ENCODE measurements at regions not wholly inside any gene's neighbourhood (a gene's known extent, or its start where the extent isn't known, plus 50 kb on each side); places are given as distances from the start of the nearest gene placed in this dataset.
"Not testable (repeated sequence)": the region's sequence is repeated elsewhere in the genome, so short reads cannot be mapped to it uniquely, and the experiment has no call there.

GRCh38 chr3:4897765-4898453 lies 81.3 kb upstream of the BHLHE40 start:
- peak overlapping the region; percentile 78 for H3K27ac Mint-ChIP-seq
- H3K4me3 Mint-ChIP-seq, result no peak overlapping the region

GRCh38 chr3:4898454-4899313 lies 80.6 kb upstream of the BHLHE40 start:
- no peaks in the 10 kb centered on the region for H3K27me3 Mint-ChIP-seq
- peak; percentile 81 for ATAC-seq
- H3K4me3 Mint-ChIP-seq, result peak overlapping the region; percentile 1

More at GRCh38 chr3:4897765-4898453, 81.3 kb upstream of the BHLHE40 start:
- Mint-ChIP-seq H3K9me3 (no peaks in the 10 kb centered on the region), H3K36me3 (ENCODE audit: low read depth) (no peaks in the 10 kb centered on the region), H3K27me3 (no peaks in the 10 kb centered on the region), H3K4me1 (peaks cover 40% of the 10 kb centered on the region)
- no peak for ATAC-seq
- DNase-seq, result no peak

GRCh38 chr3:4899710-4900109 lies 79.5 kb upstream of the BHLHE40 start:
- peak overlapping the region; percentile 79 for H3K27ac Mint-ChIP-seq

More at GRCh38 chr3:4898454-4899313, 80.6 kb upstream of the BHLHE40 start:
- no peaks in the 10 kb centered on the region for H3K9me3 Mint-ChIP-seq
- no peaks in the 10 kb centered on the region for H3K36me3 Mint-ChIP-seq (ENCODE audit: low read depth)
- H3K27ac Mint-ChIP-seq, result peak overlapping the region; percentile 78
- H3K4me1 Mint-ChIP-seq, result peaks cover 47% of the 10 kb centered on the region
- no peak for DNase-seq

GRCh38 chr3:4900298-4900697 lies 78.9 kb upstream of the BHLHE40 start:
- H3K27ac Mint-ChIP-seq, result peak overlapping the region; percentile 79
- peaks cover 61% of the 10 kb centered on the region for H3K4me1 Mint-ChIP-seq

More at GRCh38 chr3:4899710-4900109, 79.5 kb upstream of the BHLHE40 start:
- H3K36me3 Mint-ChIP-seq (ENCODE audit: low read depth), result no peaks in the 10 kb centered on the region
- H3K27me3 Mint-ChIP-seq, result no peaks in the 10 kb centered on the region
- no peak overlapping the region for H3K4me3 Mint-ChIP-seq
- ATAC-seq (no peak), DNase-seq (no peak)
- H3K9me3 Mint-ChIP-seq, result no peaks in the 10 kb centered on the region
- peaks cover 56% of the 10 kb centered on the region for H3K4me1 Mint-ChIP-seq

GRCh38 chr3:4904811-4905695 lies 74.2 kb upstream of the BHLHE40 start:
- DNase-seq (no peak), ATAC-seq (no peak)
- Mint-ChIP-seq H3K4me1 (peaks cover 83% of the 10 kb centered on the region), H3K27me3 (no peaks in the 10 kb centered on the region), H3K36me3 (ENCODE audit: low read depth) (no peaks in the 10 kb centered on the region), H3K4me3 (peak overlapping the region; percentile 11), H3K9me3 (no peaks in the 10 kb centered on the region), H3K27ac (peak overlapping the region; percentile 29)

More at GRCh38 chr3:4900298-4900697, 78.9 kb upstream of the BHLHE40 start:
- ATAC-seq (peak; percentile 37), DNase-seq (no peak)
- Mint-ChIP-seq H3K4me3 (no peak overlapping the region), H3K36me3 (ENCODE audit: low read depth) (no peaks in the 10 kb centered on the region), H3K9me3 (no peaks in the 10 kb centered on the region), H3K27me3 (no peaks in the 10 kb centered on the region)

- Mint-ChIP-seq H3K4me3 (peak overlapping the region; percentile 33), H3K27me3 (no peaks in the 10 kb centered on the region), H3K9me3 (no peaks in the 10 kb centered on the region), H3K36me3 (ENCODE audit: low read depth) (no peaks in the 10 kb centered on the region), H3K27ac (peak overlapping the region; percentile 20), H3K4me1 (peaks cover 78% of the 10 kb centered on the region)
- ATAC-seq (peak; percentile 77), DNase-seq (no peak)
Measured at GRCh38 chr3:4906107-4906621, 73.1 kb upstream of the BHLHE40 start.

GRCh38 chr3:4907050-4907449 lies 72.2 kb upstream of the BHLHE40 start:
- no peak for ATAC-seq
- no peak for DNase-seq
- peaks cover 74% of the 10 kb centered on the region for H3K4me1 Mint-ChIP-seq

GRCh38 chr3:4907643-4908432 lies 71.4 kb upstream of the BHLHE40 start:
- ATAC-seq (peak; percentile 25), DNase-seq (no peak)
- Mint-ChIP-seq H3K27me3 (no peaks in the 10 kb centered on the region), H3K36me3 (ENCODE audit: low read depth) (peaks cover 3% of the 10 kb centered on the region), H3K9me3 (no peaks in the 10 kb centered on the region), H3K27ac (peak overlapping the region; percentile 74), H3K4me3 (peak overlapping the region; percentile 46), H3K4me1 (peaks cover 69% of the 10 kb centered on the region)

More at GRCh38 chr3:4907050-4907449, 72.2 kb upstream of the BHLHE40 start:
- Mint-ChIP-seq H3K9me3 (no peaks in the 10 kb centered on the region), H3K27ac (no peak overlapping the region), H3K4me3 (no peak overlapping the region), H3K27me3 (no peaks in the 10 kb centered on the region), H3K36me3 (ENCODE audit: low read depth) (no peaks in the 10 kb centered on the region)

GRCh38 chr3:4908433-4909156 lies 70.6 kb upstream of the BHLHE40 start:
- peaks cover 3% of the 10 kb centered on the region for H3K36me3 Mint-ChIP-seq (ENCODE audit: low read depth)
- H3K27me3 Mint-ChIP-seq, result no peaks in the 10 kb centered on the region
- peak overlapping the region; percentile 46 for H3K4me3 Mint-ChIP-seq
- H3K4me1 Mint-ChIP-seq, result peaks cover 63% of the 10 kb centered on the region
- ATAC-seq, result peak; percentile 53
- H3K27ac Mint-ChIP-seq, result peak overlapping the region; percentile 74
- no peak for DNase-seq
- H3K9me3 Mint-ChIP-seq, result peaks cover under 1% of the 10 kb centered on the region

GRCh38 chr3:4914464-4914863 lies 64.8 kb upstream of the BHLHE40 start:
- no peak for DNase-seq
- Mint-ChIP-seq H3K36me3 (ENCODE audit: low read depth) (peaks cover 9% of the 10 kb centered on the region), H3K27ac (no peak overlapping the region), H3K9me3 (peaks cover 10% of the 10 kb centered on the region), H3K4me3 (no peak overlapping the region), H3K4me1 (peaks cover 6% of the 10 kb centered on the region), H3K27me3 (no peaks in the 10 kb centered on the region)
- ATAC-seq, result no peak

- DNase-seq; H3K27ac Mint-ChIP-seq; H3K4me3 Mint-ChIP-seq; ATAC-seq; H3K36me3 Mint-ChIP-seq (ENCODE audit: low read depth); H3K27me3 Mint-ChIP-seq; H3K9me3 Mint-ChIP-seq: not testable (repeated sequence)
- peaks cover 10% of the 10 kb centered on the region for H3K4me1 Mint-ChIP-seq
Measured at GRCh38 chr3:4921589-4921988, 57.6 kb upstream of the BHLHE40 start.

- Mint-ChIP-seq H3K4me3 (peak overlapping the region; percentile 49), H3K27ac (peak overlapping the region; percentile 90), H3K27me3 (no peaks in the 10 kb centered on the region), H3K9me3 (peaks cover 9% of the 10 kb centered on the region), H3K36me3 (ENCODE audit: low read depth) (peaks cover 1% of the 10 kb centered on the region), H3K4me1 (peaks cover 36% of the 10 kb centered on the region)
- DNase-seq (no peak), ATAC-seq (peak; percentile 27)
Measured at GRCh38 chr3:4926892-4927291, 52.3 kb upstream of the BHLHE40 start.

- DNase-seq (peak; percentile 34), ATAC-seq (peak; percentile 39)
- no peak overlapping the region for H3K4me3 Mint-ChIP-seq
- H3K9me3 Mint-ChIP-seq, result peaks cover 9% of the 10 kb centered on the region
- peak overlapping the region; percentile 90 for H3K27ac Mint-ChIP-seq
- H3K27me3 Mint-ChIP-seq, result no peaks in the 10 kb centered on the region
- peaks cover 34% of the 10 kb centered on the region for H3K4me1 Mint-ChIP-seq
- peaks cover 1% of the 10 kb centered on the region for H3K36me3 Mint-ChIP-seq (ENCODE audit: low read depth)
Measured at GRCh38 chr3:4928277-4928789, 50.9 kb upstream of the BHLHE40 start.

Measured in activated naive CD8-positive, alpha-beta T cell treated with anti-CD3 and anti-CD28 coated beads, Interleukin-2, amount 50 U/mL, for 24 hours (primary cell).